H9 (cell line): ENCODE measurements at regions not wholly inside any gene's neighbourhood (a gene's known extent, or its start where the extent isn't known, plus 50 kb on each side); places are given as distances from the start of the nearest gene placed in this dataset.

Experiments
- DNase-seq: peaks from one replicate; pipeline ENCODE4 v3.0.0-alpha.2; 2017
- H2AFZ ChIP-seq: one replicate; pipeline ENCODE4 v1.6.1; 2013; ENCODE audit warnings: mild to moderate bottlenecking, low read length, control low read depth, moderate library complexity
- H2AK5ac ChIP-seq: 2 replicates; pipeline ENCODE4 v1.6.1; 2013; ENCODE audit warnings: low read length, control low read depth, mixed read lengths; ENCODE audit not compliant: insufficient read length
- H2BK120ac ChIP-seq: one replicate; pipeline ENCODE4 v1.6.1; 2013; ENCODE audit warnings: low read depth, mild to moderate bottlenecking, low read length, control low read depth, inconsistent platforms; ENCODE audit not compliant: poor library complexity, severe bottlenecking
- H2BK12ac ChIP-seq: 2 replicates; pipeline ENCODE4 v1.6.1; 2013; ENCODE audit warnings: low read length, control low read depth, mixed read lengths, low read depth; ENCODE audit not compliant: insufficient read length
- H2BK15ac ChIP-seq: 2 replicates; pipeline ENCODE4 v1.6.1; 2013; ENCODE audit warnings: low read depth, low read length, control low read depth
- H2BK20ac ChIP-seq: one replicate; pipeline ENCODE4 v1.6.1; 2013; ENCODE audit warnings: low read depth, mild to moderate bottlenecking, low read length, control low read depth, inconsistent platforms; ENCODE audit not compliant: poor library complexity, severe bottlenecking
- H2BK5ac ChIP-seq: 2 replicates; pipeline ENCODE4 v1.6.1; 2013; ENCODE audit warnings: low read length, control low read depth, mixed read lengths; ENCODE audit not compliant: insufficient read length
- H3K14ac ChIP-seq: 2 replicates; pipeline ENCODE4 v1.6.1; 2013; ENCODE audit warnings: low read length, control low read depth; ENCODE audit not compliant: insufficient read depth
- H3K18ac ChIP-seq: 2 replicates; pipeline ENCODE4 v1.6.1; 2013; ENCODE audit warnings: low read depth, mild to moderate bottlenecking, mixed read lengths, low read length, control low read depth; ENCODE audit not compliant: insufficient read length
- H3K23ac ChIP-seq: 2 replicates; pipeline ENCODE4 v1.6.1; 2013; ENCODE audit warnings: low read length, control low read depth, mixed read lengths, low read depth; ENCODE audit not compliant: insufficient read length
- H3K23me2 ChIP-seq: 2 replicates; pipeline ENCODE4 v1.6.1; 2013; ENCODE audit warnings: low read depth, mild to moderate bottlenecking, mixed read lengths, low read length, control low read depth; ENCODE audit not compliant: insufficient read length, poor library complexity, severe bottlenecking
- H3K27ac ChIP-seq: 2 replicates; pipeline ENCODE4 v1.5.1; 2013; ENCODE audit warnings: low read length, control low read depth, mixed read lengths, low read depth; ENCODE audit not compliant: insufficient read length
- H3K27me3 ChIP-seq: 2 replicates; pipeline ENCODE4 v1.6.1; 2013; ENCODE audit warnings: low read length, control low read depth, inconsistent platforms; ENCODE audit not compliant: insufficient read depth
- H3K4ac ChIP-seq: 2 replicates; pipeline ENCODE4 v1.6.1; 2013; ENCODE audit warnings: low read depth, mild to moderate bottlenecking, control low read depth, inconsistent platforms, low read length, moderate library complexity
- H3K4me1 ChIP-seq: 2 replicates; pipeline ENCODE4 v1.6.1; 2013; ENCODE audit warnings: low read length, control low read depth, inconsistent platforms; ENCODE audit not compliant: insufficient read depth
- H3K4me2 ChIP-seq: 2 replicates; pipeline ENCODE4 v1.6.1; 2013; ENCODE audit warnings: low read length, control low read depth, mixed read lengths; ENCODE audit not compliant: insufficient read length, insufficient read depth
- H3K56ac ChIP-seq: 2 replicates; pipeline ENCODE4 v1.6.1; 2013; ENCODE audit warnings: low read depth, mild to moderate bottlenecking, mixed read lengths, low read length, control low read depth; ENCODE audit not compliant: insufficient read length
- H3K79me1 ChIP-seq: 2 replicates; pipeline ENCODE4 v1.6.1; 2013; ENCODE audit warnings: low read depth, mild to moderate bottlenecking, moderate library complexity, low read length, control low read depth, inconsistent platforms; ENCODE audit not compliant: insufficient read depth, poor library complexity, severe bottlenecking
- H3K79me2 ChIP-seq: 2 replicates; pipeline ENCODE4 v1.6.1; 2013; ENCODE audit warnings: low read length, control low read depth, inconsistent platforms; ENCODE audit not compliant: insufficient read depth
- H3K9ac ChIP-seq: 2 replicates; pipeline ENCODE4 v1.6.1; 2013; ENCODE audit warnings: low read length, control low read depth, mixed read lengths; ENCODE audit not compliant: insufficient read length; ENCODE audit errors: extremely low read depth
- H3K9me3 ChIP-seq: one replicate; pipeline ENCODE4 v1.6.1; 2013; ENCODE audit warnings: low read depth, low read length, inconsistent platforms; ENCODE audit not compliant: control insufficient read depth
- H3T11ph ChIP-seq: one replicate; pipeline ENCODE4 v1.6.1; 2013; ENCODE audit warnings: mild to moderate bottlenecking, low read length, control low read depth, inconsistent platforms
- H4K20me1 ChIP-seq: one replicate; pipeline ENCODE4 v1.6.1; 2013; ENCODE audit not compliant: control insufficient read depth, insufficient read length, insufficient read depth
- H4K5ac ChIP-seq: 2 replicates; pipeline ENCODE4 v1.6.1; 2013; ENCODE audit warnings: low read depth, mild to moderate bottlenecking, mixed read lengths, low read length, control low read depth; ENCODE audit not compliant: insufficient read length
- H4K8ac ChIP-seq: replicated peaks from 2 replicates; pipeline ENCODE4 v1.6.1; 2013; ENCODE audit warnings: low read length, control low read depth, mixed read lengths, low read depth; ENCODE audit not compliant: insufficient read length
- H4K91ac ChIP-seq: 2 replicates; pipeline ENCODE4 v1.6.1; 2013; ENCODE audit warnings: low read depth, mild to moderate bottlenecking, moderate library complexity, mixed read lengths, low read length, control low read depth; ENCODE audit not compliant: insufficient read length
- H3K27ac Mint-ChIP-seq, 3 experiments: 2 replicates in 2 of 3; 3 replicates in 1 of 3; pipeline ENCODE4 v1.8.0; 2020 to 2021; ENCODE audit warnings: mixed read lengths in 3 of 3, mild to moderate bottlenecking in 1 of 3, moderate library complexity in 1 of 3
- H3K27me3 Mint-ChIP-seq: 2 replicates; pipeline ENCODE4 v1.8.0; 2021; ENCODE audit warnings: low read depth, mild to moderate bottlenecking, moderate library complexity, mixed read lengths
- H3K36me3 Mint-ChIP-seq, 3 experiments: 2 replicates in 2 of 3; 3 replicates in 1 of 3; pipeline ENCODE4 v1.8.0; 2020 to 2021; ENCODE audit warnings: low read depth in 3 of 3, mixed read lengths in 3 of 3; ENCODE audit not compliant: insufficient read depth in 1 of 3
- H3K4me1 Mint-ChIP-seq, 2 experiments: 2 replicates each; pipeline ENCODE4 v1.8.0; 2020; ENCODE audit warnings: mixed read lengths in 2 of 2
- H3K4me3 Mint-ChIP-seq, 2 experiments: 2 replicates in 1 of 2; 3 replicates in 1 of 2; pipeline ENCODE4 v1.8.0; 2020 to 2021; ENCODE audit warnings: mild to moderate bottlenecking in 2 of 2, mixed read lengths in 2 of 2, moderate library complexity in 1 of 2
- H3K9me3 Mint-ChIP-seq, 2 experiments: 2 replicates in 1 of 2; 3 replicates in 1 of 2; pipeline ENCODE4 v1.8.0; 2020; ENCODE audit warnings: mild to moderate bottlenecking in 2 of 2, mixed read lengths in 2 of 2, moderate library complexity in 1 of 2
- WGBS: extraction: QIAGEN DNeasy Blood & Tissue Kit; methylation state at CpG from one replicate; pipeline ENCODE4 v1.1.7; 2013; ENCODE audit warnings: missing lambda C conversion rate, low lambda C conversion rate, mixed read lengths; ENCODE audit not compliant: insufficient read length; ENCODE audit errors: extremely low coverage; 5-methylcytosine and 5-hydroxymethylcytosine counted together
- TF ChIP-seq, protein P1 (sequence below): fragments of 200-600 bp; sonication (generic); conservative IDR thresholded peaks from 3 replicates; pipeline ENCODE4 v1.8.0; 2021; ENCODE audit warnings: antibody characterized with exemption, mild to moderate bottlenecking

DNA sequence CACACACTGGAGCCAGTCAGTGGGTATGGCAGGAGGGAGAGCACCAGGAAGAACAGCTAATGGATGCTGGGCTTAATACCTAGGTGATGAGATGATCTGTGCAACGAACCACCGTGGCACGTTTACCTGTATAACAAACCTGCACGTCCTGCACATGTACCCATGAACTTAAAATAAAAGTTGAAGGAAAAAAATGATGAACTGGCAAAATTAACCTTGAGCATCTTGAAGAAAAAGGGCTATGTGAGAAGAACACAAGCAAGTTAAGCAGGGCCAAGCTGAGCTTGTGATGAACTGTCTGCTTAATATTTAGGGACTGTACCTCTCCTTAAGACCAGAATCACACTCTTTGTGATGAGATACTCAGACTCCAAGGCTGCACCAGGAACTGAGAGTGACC lies 70.0 kb downstream of the TTC6 start:
- no peak overlapping the region for H3K14ac ChIP-seq
- WGBS: no CpG with 5 or more reads among the region's 4 CpGs

More for the DNA sequence above, 70.0 kb downstream of the TTC6 start:
- H3K27ac Mint-ChIP-seq: no peak overlapping the region
- Histone ChIP-seq H3K23ac (no peak overlapping the region), H2BK5ac (no peak overlapping the region), H2BK15ac (no peak overlapping the region), H3K9ac (no peak overlapping the region), H2BK120ac (no peak overlapping the region), H3K27me3 (no peaks in the 10 kb centered on the region; the same call in 1 of the 2 replicates), H3K9me3 (no peaks in the 10 kb centered on the region), H3K4me1 (no peaks in the 10 kb centered on the region), H4K20me1 (no peaks in the 10 kb centered on the region), H3K56ac (no peak overlapping the region), H2AFZ (no peak overlapping the region), H3K4ac (no peak overlapping the region), H3K18ac (no peak overlapping the region), H4K5ac (no peak overlapping the region), H2AK5ac (no peak overlapping the region), H4K8ac (no peak overlapping the region), H3K79me1 (no peaks in the 10 kb centered on the region), H3K23me2 (no peaks in the 10 kb centered on the region), H3T11ph (no peak overlapping the region), H3K27ac (no peak overlapping the region), H2BK12ac (no peak overlapping the region), H3K79me2 (no peaks in the 10 kb centered on the region), H2BK20ac (no peak overlapping the region), H3K4me2 (no peak overlapping the region), H4K91ac (no peak overlapping the region)
- H3K9me3 Mint-ChIP-seq: peaks cover 3 to 11% of the 10 kb centered on the region in 2 experiments; a peak in 3 of 5 replicates
- no peaks in the 10 kb centered on the region for H3K4me1 Mint-ChIP-seq
- no peak overlapping the region for H3K4me3 Mint-ChIP-seq
- peaks cover 10% of the 10 kb centered on the region for H3K27me3 Mint-ChIP-seq
- TF ChIP-seq, protein P1, sequence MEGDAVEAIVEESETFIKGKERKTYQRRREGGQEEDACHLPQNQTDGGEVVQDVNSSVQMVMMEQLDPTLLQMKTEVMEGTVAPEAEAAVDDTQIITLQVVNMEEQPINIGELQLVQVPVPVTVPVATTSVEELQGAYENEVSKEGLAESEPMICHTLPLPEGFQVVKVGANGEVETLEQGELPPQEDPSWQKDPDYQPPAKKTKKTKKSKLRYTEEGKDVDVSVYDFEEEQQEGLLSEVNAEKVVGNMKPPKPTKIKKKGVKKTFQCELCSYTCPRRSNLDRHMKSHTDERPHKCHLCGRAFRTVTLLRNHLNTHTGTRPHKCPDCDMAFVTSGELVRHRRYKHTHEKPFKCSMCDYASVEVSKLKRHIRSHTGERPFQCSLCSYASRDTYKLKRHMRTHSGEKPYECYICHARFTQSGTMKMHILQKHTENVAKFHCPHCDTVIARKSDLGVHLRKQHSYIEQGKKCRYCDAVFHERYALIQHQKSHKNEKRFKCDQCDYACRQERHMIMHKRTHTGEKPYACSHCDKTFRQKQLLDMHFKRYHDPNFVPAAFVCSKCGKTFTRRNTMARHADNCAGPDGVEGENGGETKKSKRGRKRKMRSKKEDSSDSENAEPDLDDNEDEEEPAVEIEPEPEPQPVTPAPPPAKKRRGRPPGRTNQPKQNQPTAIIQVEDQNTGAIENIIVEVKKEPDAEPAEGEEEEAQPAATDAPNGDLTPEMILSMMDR: no peak
- DNase-seq: no peak
- H3K36me3 Mint-ChIP-seq: peaks cover 0 to 5% (median 0%) of the 10 kb centered on the region in 3 experiments; a peak in 2 of 7 replicates
